SU-DHL-6 (cell line): ENCODE measurements at regions not wholly inside any gene's neighbourhood (a gene's known extent, or its start where the extent isn't known, plus 50 kb on each side); places are given as distances from the start of the nearest gene placed in this dataset.

Experiments
- H2AFZ ChIP-seq: fragments of 200-600 bp; sonication (generic); 2 replicates; pipeline ENCODE4 v1.6.1; 2014; ENCODE audit warnings: low read depth, mild to moderate bottlenecking, moderate library complexity, mixed read lengths, antibody characterized with exemption, low read length; ENCODE audit not compliant: severe bottlenecking
- H3F3A ChIP-seq: fragments of 200-600 bp; shearing (Covaris generic); 2 replicates; pipeline ENCODE4 v1.6.0; 2016; ENCODE audit warnings: antibody characterized with exemption, mild to moderate bottlenecking; ENCODE audit not compliant: insufficient read depth
- H3K27ac ChIP-seq: fragments of 200-600 bp; sonication (generic); 2 replicates; pipeline ENCODE4 v1.5.1; 2016; ENCODE audit warnings: low read depth, mild to moderate bottlenecking, low read length, moderate library complexity, mixed read lengths
- H3K27me3 ChIP-seq: fragments of 200-600 bp; sonication (generic), shearing (Covaris generic); 2 replicates; pipeline ENCODE4 v1.6.0; 2014; ENCODE audit warnings: mild to moderate bottlenecking, low read length
- H3K36me3 ChIP-seq: fragments of 200-600 bp; sonication (generic); 2 replicates; pipeline ENCODE4 v1.6.1; 2014; ENCODE audit warnings: mild to moderate bottlenecking, low read length, mixed read lengths
- H3K4me2 ChIP-seq: fragments of 300-600, 200-600 bp; shearing (Covaris generic), sonication (generic); 2 replicates; pipeline ENCODE4 v1.6.0; 2014; ENCODE audit warnings: low read length, low read depth, mild to moderate bottlenecking; ENCODE audit not compliant: poor library complexity, severe bottlenecking
- H3K4me3 ChIP-seq: fragments of 200-600 bp; sonication (generic); 2 replicates; pipeline ENCODE4 v1.5.1; 2014; ENCODE audit warnings: antibody characterized with exemption, low read length, mild to moderate bottlenecking, mixed read lengths; ENCODE audit not compliant: insufficient read depth, poor library complexity, severe bottlenecking
- H3K79me2 ChIP-seq: fragments of 200-600 bp; sonication (generic); 2 replicates; pipeline ENCODE4 v1.6.1; 2014; ENCODE audit warnings: mild to moderate bottlenecking, low read length, moderate library complexity; ENCODE audit not compliant: insufficient read depth
- H3K9ac ChIP-seq: fragments of 200-600 bp; sonication (generic); 2 replicates; pipeline ENCODE4 v1.7.0; 2014; ENCODE audit warnings: mild to moderate bottlenecking, low read length
- H3K9me2 ChIP-seq: fragments of 200-600 bp; sonication (generic); replicated peaks from 2 replicates; pipeline ENCODE4 v1.6.1; 2014; ENCODE audit warnings: low read length; ENCODE audit not compliant: insufficient read depth
- H3K9me3 ChIP-seq: fragments of 200-600 bp; sonication (generic); 2 replicates; pipeline ENCODE4 v1.6.1; 2014; ENCODE audit warnings: low read length, mixed read lengths; ENCODE audit not compliant: insufficient read depth
- H4K20me1 ChIP-seq: fragments of 200-600 bp; sonication (generic); 2 replicates; pipeline ENCODE4 v1.6.1; 2014; ENCODE audit warnings: low read depth, mild to moderate bottlenecking, antibody characterized with exemption, low read length, moderate library complexity, mixed read lengths
- EZH2phosphoT487 ChIP-seq: fragments of 200-600 bp; sonication (generic), shearing (Covaris generic); conservative IDR thresholded peaks from 2 replicates; pipeline ENCODE4 v1.6.1; 2018; ENCODE audit warnings: mild to moderate bottlenecking, antibody characterized with exemption, low read length, moderate library complexity, mixed read lengths
- TF ChIP-seq, protein P1 (sequence below): fragments of 200-600 bp; sonication (generic); IDR thresholded peaks from one replicate; pipeline ENCODE4 v1.5.1; 2017; ENCODE audit warnings: antibody characterized with exemption, mild to moderate bottlenecking, low read length, moderate library complexity; ENCODE audit not compliant: insufficient read depth, poor library complexity, severe bottlenecking

DNA sequence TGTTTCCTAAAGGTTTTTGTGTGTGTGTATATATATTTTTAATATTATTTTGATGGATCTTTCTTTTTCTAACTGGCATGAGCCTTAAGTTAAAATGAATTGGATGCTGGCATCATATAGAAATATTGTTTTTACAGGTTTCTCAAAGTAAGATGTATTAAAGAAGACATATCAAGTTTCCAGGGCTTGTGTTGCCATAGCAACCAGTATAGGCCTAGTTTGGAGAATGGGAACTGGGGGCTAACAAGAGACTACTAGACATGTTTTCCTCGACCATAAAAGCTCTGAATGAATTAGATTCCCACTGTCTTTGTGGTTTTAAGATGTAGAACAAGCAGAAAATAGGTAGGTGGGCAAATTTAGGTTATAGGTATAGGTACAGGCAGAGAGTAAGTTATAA, 771.4 kb downstream of the TUSC7 start:
- no peaks in the 10 kb centered on the region for H3K79me2 ChIP-seq
- H4K20me1 ChIP-seq: no peaks in the 10 kb centered on the region
- no peak overlapping the region for H3K4me2 ChIP-seq
- TF ChIP-seq, protein P1, sequence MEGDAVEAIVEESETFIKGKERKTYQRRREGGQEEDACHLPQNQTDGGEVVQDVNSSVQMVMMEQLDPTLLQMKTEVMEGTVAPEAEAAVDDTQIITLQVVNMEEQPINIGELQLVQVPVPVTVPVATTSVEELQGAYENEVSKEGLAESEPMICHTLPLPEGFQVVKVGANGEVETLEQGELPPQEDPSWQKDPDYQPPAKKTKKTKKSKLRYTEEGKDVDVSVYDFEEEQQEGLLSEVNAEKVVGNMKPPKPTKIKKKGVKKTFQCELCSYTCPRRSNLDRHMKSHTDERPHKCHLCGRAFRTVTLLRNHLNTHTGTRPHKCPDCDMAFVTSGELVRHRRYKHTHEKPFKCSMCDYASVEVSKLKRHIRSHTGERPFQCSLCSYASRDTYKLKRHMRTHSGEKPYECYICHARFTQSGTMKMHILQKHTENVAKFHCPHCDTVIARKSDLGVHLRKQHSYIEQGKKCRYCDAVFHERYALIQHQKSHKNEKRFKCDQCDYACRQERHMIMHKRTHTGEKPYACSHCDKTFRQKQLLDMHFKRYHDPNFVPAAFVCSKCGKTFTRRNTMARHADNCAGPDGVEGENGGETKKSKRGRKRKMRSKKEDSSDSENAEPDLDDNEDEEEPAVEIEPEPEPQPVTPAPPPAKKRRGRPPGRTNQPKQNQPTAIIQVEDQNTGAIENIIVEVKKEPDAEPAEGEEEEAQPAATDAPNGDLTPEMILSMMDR: no peak
- no peak for TF ChIP-seq EZH2phosphoT487
- H3F3A ChIP-seq: no peaks in the 10 kb centered on the region
- H3K27ac ChIP-seq: no peak overlapping the region
- H3K9ac ChIP-seq: no peak overlapping the region
- no peak overlapping the region for H3K4me3 ChIP-seq
- no peak overlapping the region for H2AFZ ChIP-seq
- no peaks in the 10 kb centered on the region for H3K9me2 ChIP-seq
- no peaks in the 10 kb centered on the region for H3K9me3 ChIP-seq
- no peaks in the 10 kb centered on the region for H3K36me3 ChIP-seq
- H3K27me3 ChIP-seq: no peaks in the 10 kb centered on the region

DNA sequence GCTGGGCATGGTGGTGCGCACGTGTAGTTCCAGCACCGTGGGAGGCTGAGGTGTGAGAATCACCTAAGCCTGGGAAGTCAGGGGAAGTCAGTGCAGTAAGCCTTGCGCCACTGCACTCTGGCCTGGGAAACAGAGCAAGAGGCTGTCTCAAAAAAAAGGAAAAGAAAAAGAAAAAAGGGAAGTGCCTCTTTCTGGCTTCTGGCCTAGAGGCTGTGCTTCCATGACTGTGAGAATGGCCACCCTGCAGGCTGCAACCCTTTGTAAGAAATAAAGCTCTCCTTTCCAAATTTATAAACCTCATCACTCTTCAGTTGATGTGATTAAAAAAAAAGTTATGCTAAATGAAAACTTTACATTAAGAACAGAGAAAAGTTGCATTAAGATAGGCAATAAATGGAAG, 774.3 kb downstream of the TUSC7 start:
- H4K20me1 ChIP-seq: no peaks in the 10 kb centered on the region
- no peaks in the 10 kb centered on the region for H3F3A ChIP-seq
- H3K9ac ChIP-seq: no peak overlapping the region
- no peaks in the 10 kb centered on the region for H3K27me3 ChIP-seq
- H3K9me3 ChIP-seq: no peaks in the 10 kb centered on the region
- no peak overlapping the region for H3K27ac ChIP-seq
- H3K36me3 ChIP-seq: no peaks in the 10 kb centered on the region
- H2AFZ ChIP-seq: no peak overlapping the region
- no peak for TF ChIP-seq EZH2phosphoT487
- TF ChIP-seq, protein P1: no peak
- H3K9me2 ChIP-seq: no peaks in the 10 kb centered on the region
- H3K4me3 ChIP-seq: no peak overlapping the region
- no peak overlapping the region for H3K4me2 ChIP-seq
- H3K79me2 ChIP-seq: no peaks in the 10 kb centered on the region

DNA sequence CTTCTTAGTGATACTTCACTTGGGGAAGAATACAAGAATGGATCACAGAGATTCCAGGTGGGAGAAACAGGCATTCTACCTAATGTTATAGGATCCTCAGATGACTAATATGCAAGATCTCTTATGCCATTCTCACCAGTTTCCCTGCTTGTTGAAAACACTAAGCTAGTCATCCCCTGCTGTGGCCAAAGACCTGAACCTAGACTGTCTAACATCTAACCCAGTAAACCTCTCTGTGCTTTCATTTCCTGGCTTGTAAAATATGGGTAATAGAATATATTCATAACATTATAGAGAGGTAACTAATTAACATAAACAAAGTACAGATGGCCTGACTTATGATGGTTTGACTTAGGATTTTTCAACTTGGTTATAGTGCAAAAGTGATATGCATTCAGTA, 776.3 kb downstream of the TUSC7 start:
- no peak overlapping the region for H3K27ac ChIP-seq
- H3K9ac ChIP-seq: no peak overlapping the region
- H3K9me2 ChIP-seq: no peaks in the 10 kb centered on the region
- H3K36me3 ChIP-seq: no peaks in the 10 kb centered on the region
- H3K79me2 ChIP-seq: no peaks in the 10 kb centered on the region
- no peaks in the 10 kb centered on the region; the same call in 1 of the 2 replicates for H4K20me1 ChIP-seq
- TF ChIP-seq, protein P1: no peak
- TF ChIP-seq EZH2phosphoT487: no peak
- no peaks in the 10 kb centered on the region for H3K9me3 ChIP-seq
- no peak overlapping the region for H3K4me3 ChIP-seq
- H3K27me3 ChIP-seq: no peaks in the 10 kb centered on the region
- H3F3A ChIP-seq: no peaks in the 10 kb centered on the region
- H2AFZ ChIP-seq: no peak overlapping the region
- H3K4me2 ChIP-seq: no peak overlapping the region
